Keratinocyte (primary cell): ENCODE measurements at regions not wholly inside any gene's neighbourhood (a gene's known extent, or its start where the extent isn't known, plus 50 kb on each side); places are given as distances from the start of the nearest gene placed in this dataset.

Experiments used
- EZH2 ChIP-seq: IDR thresholded peaks from one replicate; pipeline ENCODE4 v1.6.1; 2012; ENCODE audit warnings: inconsistent platforms, mild to moderate bottlenecking, low read length, moderate library complexity
- TF ChIP-seq, protein P1 (sequence below), 3 experiments: IDR thresholded peaks in 1 of 3; conservative IDR thresholded peaks in 1 of 3; optimal IDR thresholded peaks in 1 of 3; 2 replicates in 2 of 3; 3 replicates in 1 of 3; pipeline versions ENCODE3 to v1.5.1; 2011; ENCODE audit warnings: low read length in 3 of 3, mild to moderate bottlenecking in 3 of 3, moderate library complexity in 2 of 3, control low read depth in 1 of 3, inconsistent platforms in 1 of 3; ENCODE audit not compliant: insufficient read depth in 2 of 3; ENCODE audit errors: extremely low read depth in 1 of 3

DNA sequence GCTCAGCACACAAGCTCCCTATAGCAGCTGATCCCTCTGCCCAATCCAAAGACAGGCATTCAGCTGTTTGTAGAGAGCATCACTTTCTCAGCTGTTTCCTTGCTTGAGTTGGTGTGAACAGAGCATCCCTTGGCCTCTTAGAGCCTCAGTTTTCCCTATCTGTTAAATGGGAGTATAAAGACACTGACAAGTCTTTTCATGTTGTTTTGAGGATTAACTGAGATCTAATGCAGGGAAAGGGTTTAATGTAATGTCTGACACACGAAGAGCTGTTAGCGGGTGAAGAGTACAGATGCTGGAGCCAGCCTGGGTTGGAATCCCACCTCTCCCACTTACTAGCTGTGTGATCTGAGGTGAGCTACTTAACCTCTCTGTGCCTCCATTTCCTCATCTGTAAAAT is 149.5 kb downstream of the PHETA1 start:
- TF ChIP-seq, protein P1, sequence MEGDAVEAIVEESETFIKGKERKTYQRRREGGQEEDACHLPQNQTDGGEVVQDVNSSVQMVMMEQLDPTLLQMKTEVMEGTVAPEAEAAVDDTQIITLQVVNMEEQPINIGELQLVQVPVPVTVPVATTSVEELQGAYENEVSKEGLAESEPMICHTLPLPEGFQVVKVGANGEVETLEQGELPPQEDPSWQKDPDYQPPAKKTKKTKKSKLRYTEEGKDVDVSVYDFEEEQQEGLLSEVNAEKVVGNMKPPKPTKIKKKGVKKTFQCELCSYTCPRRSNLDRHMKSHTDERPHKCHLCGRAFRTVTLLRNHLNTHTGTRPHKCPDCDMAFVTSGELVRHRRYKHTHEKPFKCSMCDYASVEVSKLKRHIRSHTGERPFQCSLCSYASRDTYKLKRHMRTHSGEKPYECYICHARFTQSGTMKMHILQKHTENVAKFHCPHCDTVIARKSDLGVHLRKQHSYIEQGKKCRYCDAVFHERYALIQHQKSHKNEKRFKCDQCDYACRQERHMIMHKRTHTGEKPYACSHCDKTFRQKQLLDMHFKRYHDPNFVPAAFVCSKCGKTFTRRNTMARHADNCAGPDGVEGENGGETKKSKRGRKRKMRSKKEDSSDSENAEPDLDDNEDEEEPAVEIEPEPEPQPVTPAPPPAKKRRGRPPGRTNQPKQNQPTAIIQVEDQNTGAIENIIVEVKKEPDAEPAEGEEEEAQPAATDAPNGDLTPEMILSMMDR (optimal IDR thresholded peaks at IDR 0.05 in 1 of 3, IDR thresholded peaks at IDR 0.05 in 1 of 3, conservative IDR thresholded peaks at IDR 0.05 in 1 of 3; ENCODE audit: extremely low read depth in 1 of 3, insufficient read depth in 2 of 3, low read length in 3 of 3), result no peak
- no peak for TF ChIP-seq EZH2
